Thyroid gland (tissue), 4 donors: ENCODE measurements at regions not wholly inside any gene's neighbourhood (a gene's known extent, or its start where the extent isn't known, plus 50 kb on each side); places are given as distances from the start of the nearest gene placed in this dataset.
"Not testable (repeated sequence)": the region's sequence is repeated elsewhere in the genome, so short reads cannot be mapped to it uniquely, and the experiment has no call there.

Experiments used
- DNase-seq, 2 donors: peaks; one replicate each; pipeline ENCODE4 v3.0.0-alpha.2; 2019
- H3K27ac ChIP-seq, 3 donors: fragments of 200-600 bp; sonication (generic); 1 replicate in 2 of 3; 2 replicates in 1 of 3; pipeline ENCODE4 v1.5.1; 2016 to 2019; ENCODE audit warnings: mild to moderate bottlenecking in 1 of 3, moderate library complexity in 1 of 3
- H3K27me3 ChIP-seq: fragments of 200-600 bp; sonication (generic); one replicate; pipeline ENCODE4 v1.5.1; 2019
- H3K36me3 ChIP-seq, 2 donors: fragments of 200-600 bp; sonication (generic); one replicate each; pipeline ENCODE4 v1.5.1; 2016 to 2019
- H3K4me1 ChIP-seq, 2 donors: fragments of 200-600 bp; sonication (generic); one replicate each; pipeline ENCODE4 v1.5.1; 2017 to 2019
- H3K4me3 ChIP-seq, 3 donors: fragments of 200-600 bp; sonication (generic); replicated peaks in 1 of 3; 1 replicate in 2 of 3; 2 replicates in 1 of 3; pipeline ENCODE4 v1.5.1; 2016; ENCODE audit warnings: mild to moderate bottlenecking in 1 of 3
- H3K9me3 ChIP-seq: fragments of 200-600 bp; sonication (generic); one replicate; pipeline ENCODE4 v1.5.1; 2017
- POLR2A ChIP-seq, 2 donors: fragments of 450-650 bp; IDR thresholded peaks; one replicate each; pipeline ENCODE4 v1.6.1; 2017; ENCODE audit warnings: antibody characterized with exemption in 2 of 2, mild to moderate bottlenecking in 2 of 2, moderate library complexity in 1 of 2
- WGBS, 2 donors: methylation state at CpG; one replicate each; pipeline ENCODE4 v1.1.5; 2017; 5-methylcytosine and 5-hydroxymethylcytosine counted together
- intact Hi-C: fragments of 100-400 bp; cut with DNase I; formaldehyde crosslinking; loops from one replicate; pipeline ENCODE4 v1.15.1; 2023
- TF ChIP-seq, protein P1 (sequence below), 6 experiments: fragments of 200-600 bp in 3 of 6; fragments of 450-650 bp in 3 of 6; sonication (generic) in 3 of 6; IDR thresholded peaks; one replicate each; pipeline ENCODE4 v1.5.1; 2016 to 2019; ENCODE audit warnings: antibody characterized with exemption in 6 of 6, mild to moderate bottlenecking in 2 of 6, inconsistent platforms in 1 of 6, moderate library complexity in 1 of 6

DNA sequence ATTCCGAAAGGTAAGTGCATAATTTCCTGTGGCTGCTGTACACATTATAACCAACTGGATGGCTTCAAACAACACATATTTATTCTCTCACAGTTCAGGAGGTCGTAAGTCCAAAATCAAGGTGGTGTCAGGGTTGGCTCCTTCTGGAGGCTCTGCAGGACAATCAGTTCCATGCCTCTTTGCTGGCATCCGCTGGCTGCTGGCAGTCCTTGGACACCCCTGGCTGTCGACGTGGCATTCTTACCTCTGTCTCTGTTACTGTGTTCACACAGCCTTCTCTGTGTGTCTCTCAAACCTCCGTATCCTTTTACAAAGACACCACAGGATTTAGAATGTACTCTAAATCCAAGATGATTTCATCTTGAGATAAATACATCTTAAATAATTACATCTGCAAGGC lies 398.8 kb upstream of the ATP10A start:
- 75 to 83% methylated on average over 6 of the region's 6 CpGs for WGBS, 2 donors
- TF ChIP-seq, protein P1, sequence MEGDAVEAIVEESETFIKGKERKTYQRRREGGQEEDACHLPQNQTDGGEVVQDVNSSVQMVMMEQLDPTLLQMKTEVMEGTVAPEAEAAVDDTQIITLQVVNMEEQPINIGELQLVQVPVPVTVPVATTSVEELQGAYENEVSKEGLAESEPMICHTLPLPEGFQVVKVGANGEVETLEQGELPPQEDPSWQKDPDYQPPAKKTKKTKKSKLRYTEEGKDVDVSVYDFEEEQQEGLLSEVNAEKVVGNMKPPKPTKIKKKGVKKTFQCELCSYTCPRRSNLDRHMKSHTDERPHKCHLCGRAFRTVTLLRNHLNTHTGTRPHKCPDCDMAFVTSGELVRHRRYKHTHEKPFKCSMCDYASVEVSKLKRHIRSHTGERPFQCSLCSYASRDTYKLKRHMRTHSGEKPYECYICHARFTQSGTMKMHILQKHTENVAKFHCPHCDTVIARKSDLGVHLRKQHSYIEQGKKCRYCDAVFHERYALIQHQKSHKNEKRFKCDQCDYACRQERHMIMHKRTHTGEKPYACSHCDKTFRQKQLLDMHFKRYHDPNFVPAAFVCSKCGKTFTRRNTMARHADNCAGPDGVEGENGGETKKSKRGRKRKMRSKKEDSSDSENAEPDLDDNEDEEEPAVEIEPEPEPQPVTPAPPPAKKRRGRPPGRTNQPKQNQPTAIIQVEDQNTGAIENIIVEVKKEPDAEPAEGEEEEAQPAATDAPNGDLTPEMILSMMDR (IDR thresholded peaks at IDR 0.05) = no peak
- TF ChIP-seq POLR2A (IDR thresholded peaks at IDR 0.05) = no peak
- DNase-seq = no peak
- H3K4me3 ChIP-seq = no peak overlapping the region
- intact Hi-C loops = no loop called here
- no peaks in the 10 kb centered on the region for H3K9me3 ChIP-seq
- no peak overlapping the region for H3K27ac ChIP-seq
- no peaks in the 10 kb centered on the region for H3K4me1 ChIP-seq
- H3K27me3 ChIP-seq = no peaks in the 10 kb centered on the region
- H3K36me3 ChIP-seq = no peaks in the 10 kb centered on the region

DNA sequence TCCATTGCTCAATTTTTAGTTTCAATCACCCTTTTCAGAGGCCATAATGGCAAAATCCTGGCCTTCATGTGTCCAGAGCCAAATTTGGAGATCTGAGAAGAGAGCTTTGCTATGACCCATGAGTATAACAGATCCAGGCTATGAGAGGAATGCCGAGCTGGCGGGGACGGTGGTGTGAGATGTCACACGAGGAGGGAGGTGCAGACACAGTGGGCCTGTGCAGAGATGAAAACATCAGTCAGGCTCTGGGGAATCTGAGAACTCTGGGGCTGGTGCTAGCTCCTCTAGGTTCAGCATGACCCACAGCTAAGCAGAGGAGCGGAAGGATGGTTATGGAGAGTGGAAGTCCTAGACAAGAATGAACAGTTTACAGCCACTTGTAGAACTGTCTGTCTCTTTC lies 398.3 kb upstream of the ATP10A start:
- Histone ChIP-seq H3K9me3 (no peaks in the 10 kb centered on the region), H3K4me1 (no peaks in the 10 kb centered on the region), H3K27me3 (no peaks in the 10 kb centered on the region), H3K36me3 (no peaks in the 10 kb centered on the region), H3K27ac (no peak overlapping the region), H3K4me3 (no peak overlapping the region)
- no peak for TF ChIP-seq POLR2A (IDR thresholded peaks at IDR 0.05)
- TF ChIP-seq, protein P1 (IDR thresholded peaks at IDR 0.05) = no peak
- intact Hi-C loops = no loop called here
- 56 to 62% methylated on average over 5 of the region's 5 CpGs for WGBS, 2 donors
- DNase-seq = no peak

DNA sequence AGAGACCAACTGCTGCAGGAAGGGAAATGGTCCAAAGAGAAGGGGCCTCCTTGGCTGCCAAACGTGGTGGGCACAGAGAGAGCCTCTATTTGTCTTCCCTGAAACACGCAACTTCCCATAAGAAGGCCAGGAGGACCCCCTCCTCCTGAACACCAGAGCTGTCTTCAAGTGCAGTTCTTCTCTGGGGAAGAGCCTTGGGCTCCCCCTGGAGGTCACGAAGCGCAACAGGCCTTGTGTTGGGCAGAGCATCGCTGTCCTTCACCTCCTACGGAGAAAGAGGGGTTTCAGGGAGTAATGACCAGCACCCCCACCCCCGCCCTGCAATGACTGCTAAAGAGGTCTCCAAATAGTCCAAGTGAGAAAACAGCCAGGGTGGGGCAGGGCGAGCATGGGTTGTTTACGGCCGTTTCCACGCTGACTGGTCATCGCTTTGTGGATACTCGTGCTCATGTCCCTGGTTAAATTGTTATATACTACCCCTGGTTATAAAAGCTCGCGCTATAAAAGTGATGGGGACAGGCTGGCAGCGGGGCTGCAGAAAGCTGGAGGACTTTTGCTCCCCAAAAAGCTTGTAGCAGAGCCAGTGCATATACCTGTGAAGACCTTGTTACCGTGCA lies 397.5 kb upstream of the ATP10A start:
- WGBS, 2 donors = 49 to 51% methylated on average over 15 to 17 of the region's 17 CpGs
- Histone ChIP-seq H3K27ac (no peak overlapping the region), H3K27me3 (no peaks in the 10 kb centered on the region), H3K9me3 (no peaks in the 10 kb centered on the region), H3K4me1 (no peaks in the 10 kb centered on the region), H3K36me3 (no peaks in the 10 kb centered on the region), H3K4me3 (no peak overlapping the region)
- TF ChIP-seq POLR2A (IDR thresholded peaks at IDR 0.05) = no peak
- TF ChIP-seq, protein P1 (IDR thresholded peaks at IDR 0.05) = peak; percentile 35 to 82 (median 48)
- intact Hi-C loops = no loop called here
- peak; percentile 15 to 23 for DNase-seq

DNA sequence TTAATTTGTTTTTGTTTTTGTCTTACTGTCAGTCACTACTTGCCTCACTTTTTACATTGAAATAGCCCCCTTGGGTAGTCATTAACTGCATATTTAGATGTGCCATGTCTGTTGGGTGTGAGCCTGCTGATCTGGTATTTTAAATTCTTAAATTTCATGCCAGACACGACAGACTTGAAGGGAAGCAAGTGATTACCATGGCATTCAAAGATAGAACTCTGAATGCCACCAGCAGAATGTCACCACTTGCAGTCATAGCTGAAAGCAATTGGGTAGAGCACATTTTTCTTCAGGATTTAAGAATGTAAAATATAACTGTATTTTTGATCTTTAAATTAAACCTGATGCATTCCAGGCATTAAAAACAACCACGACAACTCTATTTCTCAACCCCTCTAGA lies 396.5 kb upstream of the ATP10A start:
- no peak for DNase-seq
- H3K4me1 ChIP-seq = no peaks in the 10 kb centered on the region
- H3K27ac ChIP-seq = no peak overlapping the region
- WGBS, 2 donors = 69 to 76% methylated on average over 2 of the region's 2 CpGs
- H3K9me3 ChIP-seq = no peaks in the 10 kb centered on the region
- H3K36me3 ChIP-seq = no peaks in the 10 kb centered on the region
- no peak overlapping the region for H3K4me3 ChIP-seq
- intact Hi-C loops = no loop called here
- no peaks in the 10 kb centered on the region for H3K27me3 ChIP-seq
- TF ChIP-seq, protein P1 (IDR thresholded peaks at IDR 0.05) = no peak
- TF ChIP-seq POLR2A (IDR thresholded peaks at IDR 0.05) = no peak

DNA sequence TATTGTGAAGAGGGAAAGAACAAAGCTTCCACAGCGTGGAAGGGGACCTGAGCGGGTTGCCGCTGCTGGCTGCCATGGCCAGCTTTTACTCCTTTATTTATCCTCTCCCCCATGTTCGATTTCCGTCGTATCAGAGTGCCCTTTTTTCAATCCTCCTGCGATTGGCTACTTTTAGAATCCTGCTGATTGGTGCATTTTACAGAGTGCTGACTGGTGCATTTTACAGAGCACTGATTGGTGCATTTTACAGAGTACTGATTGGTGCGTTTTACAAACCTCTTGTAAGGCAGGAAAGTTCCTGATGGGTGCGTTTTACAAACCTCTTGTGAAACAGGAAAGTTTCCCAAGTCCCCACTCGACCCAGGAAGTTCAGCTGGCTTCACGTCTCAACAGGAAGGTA lies 381.7 kb upstream of the ATP10A start:
- H3K27ac ChIP-seq, DNase-seq, H3K27me3 ChIP-seq, H3K4me1 ChIP-seq, H3K36me3 ChIP-seq, H3K4me3 ChIP-seq, H3K9me3 ChIP-seq, intact Hi-C loops: not testable (repeated sequence)
- WGBS, 2 donors = 84 to 87% methylated on average over 11 of the region's 11 CpGs

DNA sequence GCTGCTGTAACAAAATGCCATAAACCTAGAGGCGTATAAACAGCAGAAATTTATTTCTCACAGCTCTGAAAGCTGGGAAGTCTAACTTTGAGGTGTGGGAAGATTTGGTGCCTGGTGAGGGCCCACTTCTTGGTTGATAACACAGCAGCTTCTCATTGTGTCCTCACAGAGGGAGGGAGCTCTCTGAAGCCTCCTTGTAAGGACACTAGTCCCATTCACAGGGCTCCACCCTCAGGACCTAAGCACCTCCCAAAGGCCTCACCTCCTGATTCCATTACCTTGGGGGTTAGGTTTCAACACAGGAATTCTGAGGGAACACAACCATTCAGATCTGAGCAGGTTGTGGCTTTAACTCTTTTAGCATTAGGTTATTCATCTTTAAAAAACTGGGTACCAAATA lies 380.3 kb upstream of the ATP10A start:
- H3K27ac ChIP-seq = no peak overlapping the region
- H3K4me3 ChIP-seq = no peak overlapping the region
- WGBS, 2 donors = 91 to 96% methylated on average over 1 of the region's 1 CpG
- intact Hi-C loops = no loop called here
- no peaks in the 10 kb centered on the region for H3K36me3 ChIP-seq
- no peaks in the 10 kb centered on the region for H3K4me1 ChIP-seq
- H3K27me3 ChIP-seq = no peaks in the 10 kb centered on the region
- TF ChIP-seq POLR2A (IDR thresholded peaks at IDR 0.05) = no peak
- TF ChIP-seq, protein P1 (IDR thresholded peaks at IDR 0.05) = no peak
- no peak for DNase-seq
- H3K9me3 ChIP-seq = no peaks in the 10 kb centered on the region
